Lung (tissue), 11 donors: ENCODE measurements at regions not wholly inside any gene's neighbourhood (a gene's known extent, or its start where the extent isn't known, plus 50 kb on each side); places are given as distances from the start of the nearest gene placed in this dataset.
A peak's percentile ranks its signal among the peaks of the same experiment; 100 is the strongest.

Experiments
- ATAC-seq: fragments of 200-7000 bp; cut with Tn5 transposase; one replicate; pipeline ENCODE4 v1.9.1; 2020; ENCODE audit warnings: moderate number of reproducible peaks; ENCODE audit not compliant: insufficient read depth, low FRiP score
- DNase-seq, 3 donors: peaks; one replicate each; pipeline ENCODE4 v3.0.0-alpha.2; 2013 to 2017
- H3K27ac ChIP-seq, 2 donors: one replicate each; pipeline ENCODE4 v1.5.1; 2013; ENCODE audit warnings: mild to moderate bottlenecking in 2 of 2, moderate library complexity in 2 of 2, control low read depth in 1 of 2, inconsistent platforms in 1 of 2, low read depth in 1 of 2, low read length in 1 of 2
- H3K27me3 ChIP-seq, 3 donors: one replicate each; pipeline ENCODE4 v1.5.1; 2013; ENCODE audit warnings: low read length in 2 of 3; ENCODE audit not compliant: control insufficient read depth in 3 of 3, insufficient read depth in 3 of 3
- H3K36me3 ChIP-seq, 4 donors: one replicate each; pipeline ENCODE4 v1.5.1; 2013; ENCODE audit warnings: low read length in 4 of 4, mild to moderate bottlenecking in 1 of 4, moderate library complexity in 1 of 4; ENCODE audit not compliant: control insufficient read depth in 4 of 4, insufficient read depth in 4 of 4
- H3K4me1 ChIP-seq, 5 donors: one replicate each; pipeline ENCODE4 v1.5.1; 2013; ENCODE audit warnings: low read length in 5 of 5, mild to moderate bottlenecking in 2 of 5, moderate library complexity in 1 of 5; ENCODE audit not compliant: control insufficient read depth in 5 of 5, insufficient read depth in 5 of 5
- H3K4me3 ChIP-seq: one replicate; pipeline ENCODE4 v1.5.1; 2013; ENCODE audit warnings: mild to moderate bottlenecking, control low read depth, moderate library complexity
- H3K9ac ChIP-seq, 2 donors: one replicate each; pipeline ENCODE4 v1.5.1; 2013; ENCODE audit warnings: low read length in 2 of 2, control low read depth in 1 of 2; ENCODE audit not compliant: insufficient read depth in 1 of 2
- H3K9me3 ChIP-seq, 4 donors: one replicate each; pipeline ENCODE4 v1.5.1; 2013; ENCODE audit warnings: low read length in 3 of 4, mild to moderate bottlenecking in 1 of 4, moderate library complexity in 1 of 4; ENCODE audit not compliant: control insufficient read depth in 4 of 4, insufficient read depth in 3 of 4
- CTCF ChIP-seq: IDR thresholded peaks from 2 replicates; pipeline ENCODE4 v1.5.1; 2012; ENCODE audit warnings: mild to moderate bottlenecking; ENCODE audit errors: control extremely low read depth, extremely low read depth
- WGBS, 2 donors: extraction: QIAGEN DNeasy Blood & Tissue Kit; methylation state at CpG; one replicate each; pipeline ENCODE4 v1.1.7; 2013; 5-methylcytosine and 5-hydroxymethylcytosine counted together
- donor health status: control.
- donor health status: control.
- donor health status: Bipolar disorder and iron deficiency.
- donor health status: healthy.
- donor health status: DM: yes; HTN: yes; CAD: no.

- no peak for ATAC-seq
- Histone ChIP-seq H3K27me3 (no peaks in the 10 kb centered on the region), H3K36me3 (no peaks in the 10 kb centered on the region), H3K9ac (no peak overlapping the region), H3K4me1 (no peaks in the 10 kb centered on the region), H3K9me3 (peaks cover 0 to 9% (median 5%) of the 10 kb centered on the region in 4 donors), H3K27ac (no peak overlapping the region), H3K4me3 (no peak overlapping the region)
- no peak for TF ChIP-seq CTCF
- no peak for DNase-seq
- 75 to 80% methylated on average over 4 of the region's 4 CpGs for WGBS, 2 donors
Measured at GRCh38 chr3:5666455-5666854, 478.9 kb downstream of the EDEM1 start.

GRCh38 chr3:5673521-5673920, 486.0 kb downstream of the EDEM1 start:
- no peak for ATAC-seq
- TF ChIP-seq CTCF: no peak
- Histone ChIP-seq H3K9ac (no peak overlapping the region), H3K4me3 (no peak overlapping the region), H3K27me3 (no peaks in the 10 kb centered on the region), H3K27ac (no peak overlapping the region), H3K36me3 (no peaks in the 10 kb centered on the region), H3K4me1 (no peaks in the 10 kb centered on the region), H3K9me3 (no peaks in the 10 kb centered on the region)
- WGBS, 2 donors: 90 to 91% methylated on average over 3 of the region's 3 CpGs
- no peak for DNase-seq

GRCh38 chr3:5675319-5675718, 487.8 kb downstream of the EDEM1 start:
- H3K9ac ChIP-seq: no peak overlapping the region
- peak in 1 of 3 donors; percentile 11 for DNase-seq
- H3K27me3 ChIP-seq: no peaks in the 10 kb centered on the region
- ATAC-seq: no peak
- H3K9me3 ChIP-seq: no peaks in the 10 kb centered on the region
- H3K27ac ChIP-seq: no peak overlapping the region
- WGBS, 2 donors: 78 to 85% methylated on average over 3 of the region's 3 CpGs
- no peak overlapping the region for H3K4me3 ChIP-seq
- no peaks in the 10 kb centered on the region for H3K36me3 ChIP-seq
- no peak for TF ChIP-seq CTCF
- no peaks in the 10 kb centered on the region for H3K4me1 ChIP-seq

DNA sequence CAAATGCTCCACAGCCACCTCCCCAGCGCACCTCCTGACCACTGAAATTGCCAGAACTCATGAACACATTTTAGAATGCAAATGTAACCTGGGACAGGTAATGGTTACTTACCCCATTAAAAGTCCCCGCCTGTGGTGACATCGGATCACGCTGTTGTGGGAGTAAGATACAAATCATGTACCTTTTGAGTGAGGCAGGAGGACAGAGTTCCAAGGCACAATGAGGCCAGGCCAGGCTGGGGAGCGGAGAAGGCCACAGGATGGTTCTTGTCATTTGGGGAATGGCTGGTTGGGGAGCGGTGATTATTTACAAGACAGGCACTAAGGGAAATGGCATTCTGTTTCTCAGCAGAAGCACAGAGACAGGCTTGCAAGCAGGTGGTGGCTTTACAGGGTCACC, 490.0 kb downstream of the EDEM1 start:
- DNase-seq: no peak
- WGBS, 2 donors: 84 to 97% methylated on average over 6 of the region's 6 CpGs
- Histone ChIP-seq H3K4me1 (no peaks in the 10 kb centered on the region), H3K27me3 (no peaks in the 10 kb centered on the region), H3K9me3 (peaks cover 0 to 1% (median 0%) of the 10 kb centered on the region in 4 donors), H3K9ac (no peak overlapping the region), H3K27ac (no peak overlapping the region), H3K36me3 (no peaks in the 10 kb centered on the region), H3K4me3 (no peak overlapping the region)
- TF ChIP-seq CTCF: no peak
- no peak for ATAC-seq
